Neural crest cell (in vitro differentiated cells): ENCODE measurements at regions not wholly inside any gene's neighbourhood (a gene's known extent, or its start where the extent isn't known, plus 50 kb on each side); places are given as distances from the start of the nearest gene placed in this dataset.
"Not testable (repeated sequence)": the region's sequence is repeated elsewhere in the genome, so short reads cannot be mapped to it uniquely, and the experiment has no call there.

Experiments
- DNase-seq: peaks from one replicate; pipeline ENCODE4 v3.0.0; 2021; ENCODE audit warnings: low read depth, mixed read lengths, low spot score
- H3K27ac Mint-ChIP-seq: one replicate; pipeline ENCODE4 v1.8.0; 2021; ENCODE audit warnings: mild to moderate bottlenecking, mixed read lengths; ENCODE audit not compliant: unreplicated experiment
- H3K27me3 Mint-ChIP-seq: 2 replicates; pipeline ENCODE4 v1.8.0; 2021; ENCODE audit warnings: low read depth, mild to moderate bottlenecking, mixed read lengths
- H3K36me3 Mint-ChIP-seq: 2 replicates; pipeline ENCODE4 v1.8.0; 2021; ENCODE audit warnings: low read depth, mild to moderate bottlenecking, mixed read lengths
- H3K4me1 Mint-ChIP-seq: 2 replicates; pipeline ENCODE4 v1.8.0; 2021; ENCODE audit warnings: mixed read lengths
- H3K4me3 Mint-ChIP-seq: one replicate; pipeline ENCODE4 v1.8.0; 2021; ENCODE audit warnings: mild to moderate bottlenecking, mixed read lengths
- H3K9me3 Mint-ChIP-seq: 2 replicates; pipeline ENCODE4 v1.8.0; 2021; ENCODE audit warnings: mixed read lengths
- TF ChIP-seq, protein P1 (sequence below): fragments of 200-600 bp; sonication (generic); conservative IDR thresholded peaks from 2 replicates; pipeline ENCODE4 v1.5.0; 2021; ENCODE audit warnings: antibody characterized with exemption, mild to moderate bottlenecking

DNA sequence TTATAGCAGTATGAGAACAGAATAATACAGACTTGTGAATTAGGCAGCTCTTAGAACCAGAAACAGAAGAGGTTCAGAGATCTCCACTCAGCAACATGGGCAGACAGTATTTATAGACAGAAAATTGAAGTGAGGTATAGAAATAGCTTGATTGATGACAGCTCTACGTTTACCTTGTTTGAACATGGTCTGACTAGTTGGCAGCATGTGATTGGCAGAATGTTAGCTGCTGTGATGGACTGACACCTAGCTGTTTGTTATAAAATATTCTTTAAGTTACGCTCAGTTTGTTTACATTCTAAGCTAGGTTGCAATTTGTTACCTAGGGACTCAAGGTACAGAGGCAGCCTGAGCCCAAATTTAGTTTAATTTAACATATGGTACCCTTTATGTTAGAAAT, 73.7 kb upstream of the TMEM229A start:
- H3K27me3 Mint-ChIP-seq, result no peaks in the 10 kb centered on the region
- DNase-seq, result no peak
- TF ChIP-seq, protein P1, sequence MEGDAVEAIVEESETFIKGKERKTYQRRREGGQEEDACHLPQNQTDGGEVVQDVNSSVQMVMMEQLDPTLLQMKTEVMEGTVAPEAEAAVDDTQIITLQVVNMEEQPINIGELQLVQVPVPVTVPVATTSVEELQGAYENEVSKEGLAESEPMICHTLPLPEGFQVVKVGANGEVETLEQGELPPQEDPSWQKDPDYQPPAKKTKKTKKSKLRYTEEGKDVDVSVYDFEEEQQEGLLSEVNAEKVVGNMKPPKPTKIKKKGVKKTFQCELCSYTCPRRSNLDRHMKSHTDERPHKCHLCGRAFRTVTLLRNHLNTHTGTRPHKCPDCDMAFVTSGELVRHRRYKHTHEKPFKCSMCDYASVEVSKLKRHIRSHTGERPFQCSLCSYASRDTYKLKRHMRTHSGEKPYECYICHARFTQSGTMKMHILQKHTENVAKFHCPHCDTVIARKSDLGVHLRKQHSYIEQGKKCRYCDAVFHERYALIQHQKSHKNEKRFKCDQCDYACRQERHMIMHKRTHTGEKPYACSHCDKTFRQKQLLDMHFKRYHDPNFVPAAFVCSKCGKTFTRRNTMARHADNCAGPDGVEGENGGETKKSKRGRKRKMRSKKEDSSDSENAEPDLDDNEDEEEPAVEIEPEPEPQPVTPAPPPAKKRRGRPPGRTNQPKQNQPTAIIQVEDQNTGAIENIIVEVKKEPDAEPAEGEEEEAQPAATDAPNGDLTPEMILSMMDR, result no peak
- H3K4me1 Mint-ChIP-seq, result no peaks in the 10 kb centered on the region
- no peak overlapping the region for H3K4me3 Mint-ChIP-seq
- no peak overlapping the region for H3K27ac Mint-ChIP-seq
- peaks cover 10% of the 10 kb centered on the region for H3K9me3 Mint-ChIP-seq
- H3K36me3 Mint-ChIP-seq, result peaks cover 8% of the 10 kb centered on the region

DNA sequence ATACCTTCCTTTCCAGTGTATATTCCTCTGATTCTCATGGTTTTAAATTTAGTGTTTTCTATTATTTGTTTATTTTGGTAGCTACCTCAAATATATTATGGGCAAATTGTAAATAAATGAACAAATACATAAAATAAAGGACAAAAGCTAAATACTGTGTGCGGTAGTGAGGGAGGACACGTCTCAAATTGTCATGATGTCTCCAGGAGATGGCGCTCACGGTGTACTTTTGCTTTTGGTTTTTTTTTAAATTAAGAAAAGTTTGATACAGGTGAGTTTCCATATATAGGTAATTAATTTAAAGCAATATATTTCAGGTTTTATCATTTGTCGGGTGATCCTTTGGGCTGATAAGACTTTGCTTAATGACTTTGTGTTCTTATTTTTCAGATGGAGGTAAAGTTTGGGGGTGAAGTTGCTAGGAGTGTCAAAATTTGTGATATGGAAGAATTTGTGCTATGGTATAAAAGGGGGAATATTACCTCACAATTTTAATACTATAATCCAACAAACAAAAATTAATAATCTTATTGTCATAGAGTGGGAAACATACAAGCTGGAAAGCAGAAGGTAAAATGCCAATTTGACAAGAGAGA, 68.4 kb upstream of the TMEM229A start:
- Mint-ChIP-seq H3K27me3 (no peaks in the 10 kb centered on the region), H3K4me3 (no peak overlapping the region), H3K4me1 (peaks cover 15% of the 10 kb centered on the region), H3K27ac (no peak overlapping the region), H3K9me3 (peaks cover 6% of the 10 kb centered on the region), H3K36me3 (peaks cover 19% of the 10 kb centered on the region)
- TF ChIP-seq, protein P1, result peak; percentile 71
- peak; percentile 26 for DNase-seq

DNA sequence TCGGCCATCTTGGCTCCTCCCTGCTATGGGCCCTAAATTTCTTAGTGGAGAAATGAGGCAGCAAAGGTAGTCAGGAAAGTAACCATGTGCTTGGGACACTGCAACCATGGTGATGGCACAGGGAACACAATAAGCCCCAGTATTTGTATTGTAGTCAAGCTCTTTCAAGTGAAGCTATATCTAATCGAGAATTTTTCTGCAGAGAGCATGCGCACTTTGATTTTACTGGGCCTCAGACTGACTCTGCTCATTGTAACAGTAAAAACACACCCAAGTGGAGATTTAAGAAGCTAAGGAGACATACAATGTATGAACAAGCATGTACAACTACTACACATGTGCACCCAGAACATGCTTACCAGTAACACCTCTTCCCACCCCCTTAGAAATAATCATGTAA, 67.3 kb upstream of the TMEM229A start:
- peaks cover 6% of the 10 kb centered on the region for H3K9me3 Mint-ChIP-seq
- DNase-seq, result no peak
- TF ChIP-seq, protein P1, result no peak
- H3K27ac Mint-ChIP-seq, result no peak overlapping the region
- H3K4me1 Mint-ChIP-seq, result peaks cover 15% of the 10 kb centered on the region
- no peaks in the 10 kb centered on the region for H3K27me3 Mint-ChIP-seq
- H3K4me3 Mint-ChIP-seq, result no peak overlapping the region
- H3K36me3 Mint-ChIP-seq, result peaks cover 19% of the 10 kb centered on the region

DNA sequence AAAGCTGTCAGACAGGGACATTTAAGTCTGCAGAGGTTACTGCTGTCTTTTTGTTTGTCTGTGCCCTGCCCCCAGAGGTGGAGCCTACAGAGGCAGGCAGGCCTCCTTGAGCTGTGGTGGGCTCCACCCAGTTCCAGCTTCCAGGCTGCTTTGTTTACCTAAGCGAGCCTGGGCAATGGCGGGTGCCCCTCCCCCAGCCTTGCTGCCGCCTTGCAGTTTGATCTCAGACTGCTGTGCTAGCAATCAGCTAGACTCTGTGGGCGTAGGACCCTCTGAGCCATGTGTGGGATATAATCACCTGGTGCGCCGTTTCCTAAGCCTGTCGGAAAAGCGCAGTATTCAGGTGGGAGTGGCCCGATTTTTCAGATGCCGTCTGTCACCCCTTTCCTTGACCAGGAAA, 66.7 kb upstream of the TMEM229A start:
- not testable (repeated sequence) for H3K27me3 Mint-ChIP-seq, H3K4me3 Mint-ChIP-seq, H3K9me3 Mint-ChIP-seq, DNase-seq, H3K27ac Mint-ChIP-seq
- Mint-ChIP-seq H3K36me3 (peaks cover 19% of the 10 kb centered on the region), H3K4me1 (peaks cover 15% of the 10 kb centered on the region)

DNA sequence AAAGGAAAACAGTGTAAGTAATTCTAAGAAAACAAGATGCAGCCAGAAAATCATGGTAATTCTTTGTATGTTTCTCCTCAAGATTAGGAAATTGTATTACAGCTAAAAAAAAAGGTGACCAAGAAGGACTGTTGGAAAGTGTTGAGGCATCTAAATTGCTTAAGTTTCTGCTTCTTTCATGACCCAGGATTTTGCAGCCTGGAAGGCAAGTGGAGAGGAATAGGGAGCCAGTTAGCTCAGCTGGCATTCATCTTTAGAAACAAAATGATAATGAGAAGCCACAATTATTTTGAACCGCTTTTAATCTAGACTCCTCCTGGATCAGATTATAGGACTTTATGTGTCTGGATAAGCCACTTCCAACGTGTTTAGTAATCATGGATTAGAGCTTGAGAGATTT, 56.8 kb upstream of the TMEM229A start:
- no peaks in the 10 kb centered on the region for H3K9me3 Mint-ChIP-seq
- peaks cover 6% of the 10 kb centered on the region for H3K36me3 Mint-ChIP-seq

DNA sequence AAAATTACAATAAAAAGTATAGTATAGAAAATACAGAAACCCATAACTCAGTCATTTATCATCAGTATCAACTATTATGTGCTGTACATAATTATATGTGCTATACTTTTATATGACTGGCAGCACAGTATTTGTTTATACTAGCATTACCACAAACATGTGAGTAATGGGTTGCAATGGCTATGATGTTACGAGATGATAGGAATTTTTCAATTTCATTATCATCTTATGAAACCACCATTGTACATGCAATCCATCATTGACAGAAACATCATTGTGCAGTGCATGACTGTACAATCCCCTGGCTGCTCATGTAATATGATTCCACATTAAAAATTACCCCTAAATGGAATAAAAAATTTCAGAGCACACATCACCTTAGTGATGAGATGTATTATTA, 55.7 kb upstream of the TMEM229A start:
- Mint-ChIP-seq H3K4me3 (no peak overlapping the region), H3K27me3 (no peaks in the 10 kb centered on the region), H3K27ac (no peak overlapping the region), H3K36me3 (peaks cover 5% of the 10 kb centered on the region), H3K4me1 (peaks cover 8% of the 10 kb centered on the region), H3K9me3 (no peaks in the 10 kb centered on the region)
- TF ChIP-seq, protein P1, result no peak
- DNase-seq, result no peak

More for the DNA sequence above, 56.8 kb upstream of the TMEM229A start:
- Mint-ChIP-seq H3K4me3 (no peak overlapping the region), H3K4me1 (peaks cover 8% of the 10 kb centered on the region), H3K27me3 (no peaks in the 10 kb centered on the region), H3K27ac (no peak overlapping the region)
- no peak for DNase-seq
- TF ChIP-seq, protein P1, result no peak
